NCI-H345 treated with DMSO at 0.1 percent for 48 hours (cell line): ENCODE measurements at regions not wholly inside any gene's neighbourhood (a gene's known extent, or its start where the extent isn't known, plus 50 kb on each side); places are given as distances from the start of the nearest gene placed in this dataset.

Experiments
- DNase-seq: peaks from one replicate; lab custom pipeline; 2025; ENCODE audit not compliant: unreplicated experiment; lab: John Stamatoyannopoulos, UW

DNA sequence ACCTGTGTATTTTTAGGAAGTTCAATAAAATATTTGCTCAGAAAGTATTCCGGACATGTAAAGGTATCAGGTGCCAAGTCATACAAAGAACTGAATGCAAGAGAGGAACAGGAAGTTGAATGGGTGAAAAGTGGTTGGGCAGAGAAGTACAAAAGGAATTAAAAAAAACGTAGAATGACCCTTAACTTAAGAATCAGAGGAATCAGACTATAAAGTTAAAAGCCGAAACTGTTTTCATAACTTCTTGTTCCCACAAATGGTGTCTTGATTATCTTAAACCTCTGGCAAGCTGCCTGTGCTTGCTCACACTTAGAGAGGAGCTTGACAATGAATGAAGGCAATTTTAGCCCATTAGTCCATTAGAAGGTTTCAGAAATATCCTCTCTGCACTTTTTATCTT lies 81.6 kb upstream of the HHIP start:
- DNase-seq, result no peak

DNA sequence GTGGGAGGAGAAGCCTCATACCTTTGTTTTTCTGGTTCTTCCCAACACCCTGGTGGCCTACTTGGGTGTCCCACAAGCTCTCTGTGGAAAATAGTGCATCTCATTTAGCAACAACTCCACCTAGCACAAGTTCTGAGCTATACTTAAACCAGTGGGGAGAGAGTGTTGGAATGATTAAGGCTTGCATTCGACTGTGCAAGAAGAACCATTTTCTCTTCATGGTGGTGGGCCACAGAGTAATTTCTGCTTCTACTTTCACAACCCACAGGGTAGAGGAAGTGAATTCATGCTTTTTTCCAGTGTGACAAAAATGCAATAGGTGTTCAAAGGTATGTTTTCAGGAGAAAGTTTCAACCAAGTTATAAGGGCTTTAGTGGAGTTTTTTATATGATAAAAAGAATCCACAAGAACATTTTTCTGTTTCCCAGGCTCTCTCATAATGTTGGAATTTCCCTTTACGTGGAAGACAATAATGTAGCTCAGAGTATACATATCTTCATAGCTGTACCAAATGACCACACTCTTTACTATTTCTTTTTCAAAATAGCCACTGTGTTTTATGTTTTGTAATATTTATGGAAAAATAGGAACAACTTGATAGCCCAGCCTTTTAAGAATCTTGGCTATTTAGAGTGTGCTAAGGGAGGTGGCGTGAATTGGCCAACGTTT lies 80.3 kb upstream of the HHIP start:
- DNase-seq, result no peak

- DNase-seq, result no peak
Observed at GRCh38 chr4:144572660-144573059, 73.3 kb upstream of the HHIP start.

- DNase-seq, result no peak
Observed at GRCh38 chr4:144574000-144574399, 72.0 kb upstream of the HHIP start.

DNA sequence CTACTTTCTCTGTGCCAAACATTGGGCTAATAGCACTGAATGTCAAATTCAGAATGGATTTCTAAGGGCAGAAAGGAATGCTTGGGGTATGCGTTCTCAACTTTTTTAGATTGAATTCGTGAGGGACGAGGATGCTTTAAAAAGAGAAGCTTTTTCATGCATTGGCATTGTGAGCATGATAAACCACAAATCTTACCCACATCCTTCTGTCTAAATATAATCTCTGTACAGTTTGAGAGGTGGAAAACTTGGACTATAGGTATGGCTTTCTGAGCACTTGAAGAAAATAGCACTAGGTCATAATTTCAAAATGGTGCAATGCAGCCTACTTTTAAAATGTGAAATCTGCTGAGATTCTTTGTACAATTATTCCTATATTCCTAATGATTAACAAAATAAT lies 71.4 kb upstream of the HHIP start:
- DNase-seq, result no peak

DNA sequence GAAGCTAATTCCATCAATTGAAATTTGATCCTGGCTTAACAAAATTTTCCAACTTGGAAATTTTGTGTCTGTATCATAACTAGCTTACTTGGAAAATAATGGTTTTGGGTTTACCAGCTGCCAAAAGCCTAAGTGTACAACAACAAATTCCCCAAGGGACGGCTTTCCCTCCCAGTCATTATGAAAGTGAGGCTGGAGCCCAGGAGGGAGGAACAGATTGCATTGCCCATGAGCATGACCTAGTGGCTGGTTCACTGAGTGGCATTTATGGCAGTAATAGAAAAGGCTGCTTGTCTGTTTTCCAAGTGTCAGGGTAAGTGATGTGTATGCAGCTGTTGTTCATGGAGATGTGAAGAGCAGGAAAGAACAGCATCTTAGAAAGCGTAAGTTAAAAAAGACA lies 70.8 kb upstream of the HHIP start:
- no peak for DNase-seq

DNA sequence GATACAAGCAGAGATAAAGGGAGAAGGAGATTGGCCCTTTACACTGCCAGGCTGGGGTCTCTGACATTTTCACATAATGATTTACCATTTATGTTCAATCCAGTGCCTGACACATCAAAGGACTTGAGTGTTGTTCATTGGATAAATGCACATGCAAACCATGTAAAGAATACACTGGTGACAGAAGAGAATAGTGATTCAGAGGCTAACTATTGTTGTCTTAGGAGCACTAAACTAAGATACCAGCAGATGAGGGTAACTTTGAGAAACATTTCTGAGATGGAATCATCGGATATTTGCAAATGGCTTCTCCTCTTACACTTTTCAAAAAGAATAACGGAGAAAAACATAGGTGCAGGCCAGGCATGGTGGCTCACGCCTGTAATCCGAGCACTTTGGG lies 67.3 kb upstream of the HHIP start:
- no peak for DNase-seq

GRCh38 chr4:144579411-144580030 lies 66.4 kb upstream of the HHIP start:
- DNase-seq, result no peak

DNA sequence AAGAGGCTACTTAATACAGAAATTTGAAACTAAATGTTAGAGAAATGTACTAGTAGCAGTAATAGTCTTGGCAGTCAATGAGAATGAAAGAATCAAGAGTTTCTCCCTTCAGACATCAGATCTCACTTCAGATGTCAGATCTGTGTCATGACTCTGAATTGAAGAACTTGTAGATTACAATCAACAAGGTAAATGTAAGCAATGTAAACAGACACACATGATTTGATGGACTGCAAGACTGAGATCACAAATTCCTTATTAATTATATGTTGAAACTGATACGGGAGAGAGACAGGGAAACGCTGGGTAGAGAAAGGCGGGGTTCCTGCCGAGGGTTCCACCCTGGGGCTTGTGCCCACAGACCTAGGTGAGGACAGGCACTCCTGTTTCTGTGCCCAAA lies 65.5 kb upstream of the HHIP start:
- DNase-seq, result no peak

DNA sequence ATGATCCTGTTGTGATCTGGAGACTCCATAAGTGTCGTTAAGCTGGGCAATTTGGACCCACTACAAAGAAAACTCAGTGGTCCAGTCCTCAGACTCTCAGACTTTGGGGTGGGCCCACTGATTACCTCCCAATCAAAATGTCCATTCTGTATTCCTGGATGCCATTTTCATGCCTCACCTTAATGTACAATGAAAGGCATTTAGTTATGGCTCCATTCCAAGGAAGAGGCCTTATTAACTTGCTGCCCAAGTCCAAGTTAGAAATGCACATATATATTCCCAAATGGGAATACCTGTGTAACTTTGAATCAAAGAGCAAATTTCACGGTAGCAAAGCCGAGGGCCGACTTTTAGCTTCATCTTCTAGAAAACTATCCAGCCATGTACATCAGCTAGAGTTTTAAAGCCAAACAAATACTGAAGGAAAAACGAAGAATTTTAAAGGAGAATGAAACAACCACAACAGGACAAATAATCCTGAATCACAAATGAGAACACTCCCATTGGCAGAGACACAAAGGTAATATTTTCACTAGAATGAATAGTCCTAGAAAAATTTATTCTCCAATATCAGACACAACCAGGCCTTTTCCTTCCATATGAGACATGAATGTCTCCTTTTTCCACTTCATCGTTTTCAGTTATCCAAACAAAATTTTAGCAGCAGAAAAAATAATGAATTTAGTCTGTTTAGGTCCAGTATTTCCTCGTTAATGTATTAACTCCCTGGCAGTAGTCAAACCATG lies 63.7 kb upstream of the HHIP start:
- DNase-seq, result no peak

DNA sequence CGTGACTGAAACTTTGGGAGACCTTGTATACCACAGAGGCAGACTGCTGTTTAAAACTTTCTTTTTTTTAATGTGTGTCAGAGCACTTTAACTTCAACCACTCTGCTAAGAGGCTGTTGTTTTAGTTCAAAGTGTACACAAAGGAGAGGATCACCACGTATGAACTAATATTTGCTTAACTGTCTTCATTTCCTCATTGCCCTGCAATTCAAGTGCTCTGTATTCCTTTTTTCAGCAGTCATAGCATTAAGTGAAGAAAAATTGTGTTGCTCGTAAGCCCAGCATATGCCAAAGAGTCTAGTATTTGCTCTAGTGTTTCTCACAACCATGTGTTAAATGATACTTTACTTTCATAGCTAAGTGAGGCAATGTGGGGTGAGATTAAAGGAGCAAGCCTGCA lies 63.0 kb upstream of the HHIP start:
- DNase-seq, result no peak

- no peak for DNase-seq
Observed at GRCh38 chr4:144583658-144584057, 62.3 kb upstream of the HHIP start.

GRCh38 chr4:144584428-144584827 lies 61.5 kb upstream of the HHIP start:
- no peak for DNase-seq

- DNase-seq, result no peak
Observed at GRCh38 chr4:144589512-144589911, 56.4 kb upstream of the HHIP start.

- no peak for DNase-seq
Observed at GRCh38 chr4:144590020-144590419, 55.9 kb upstream of the HHIP start.

GRCh38 chr4:144591401-144591800 lies 54.6 kb upstream of the HHIP start:
- no peak for DNase-seq

- no peak for DNase-seq
Observed at GRCh38 chr4:144592264-144592663, 53.7 kb upstream of the HHIP start.

- no peak for DNase-seq
Observed at GRCh38 chr4:144594471-144594986, 51.4 kb upstream of the HHIP start.

DNA sequence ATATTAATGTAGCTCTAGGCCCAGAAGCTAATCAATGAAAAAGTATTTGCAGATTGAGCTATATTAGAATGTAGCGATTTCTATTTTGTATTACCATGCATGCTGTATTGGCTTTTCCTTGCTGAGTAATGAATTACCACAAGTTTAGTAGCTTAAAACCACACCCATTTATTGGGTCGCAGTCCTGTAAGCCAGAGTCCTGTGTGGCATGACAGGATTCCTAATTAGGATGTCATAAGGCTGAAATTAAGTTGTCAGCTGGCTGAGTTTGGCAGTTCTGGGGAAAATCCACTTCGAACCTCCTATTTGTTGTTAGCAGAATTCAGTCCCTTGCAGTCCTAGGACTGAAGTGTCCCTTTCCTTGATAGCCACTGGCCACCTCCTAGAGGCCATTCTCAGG lies 50.3 kb upstream of the HHIP start:
- DNase-seq, result no peak
